ENCODE measurements at regions not wholly inside any gene's neighbourhood (a gene's known extent, or its start where the extent isn't known, plus 50 kb on each side); places are given as distances from the start of the nearest gene placed in this dataset.

- H3K9me3 Mint-ChIP-seq = peaks cover 5 to 8% of the 10 kb centered on the region in 2 donors
- H3K27ac Mint-ChIP-seq = no peak overlapping the region
- DNase-seq = no peak
- no peak for ATAC-seq (replicated peaks)
- H3K4me3 Mint-ChIP-seq = no peak overlapping the region
- H3K27me3 Mint-ChIP-seq = no peaks in the 10 kb centered on the region
- H3K4me1 Mint-ChIP-seq (ENCODE audit: low read depth in 2 of 2) = no peaks in the 10 kb centered on the region
- H3K36me3 Mint-ChIP-seq (ENCODE audit: insufficient read depth) = no peaks in the 10 kb centered on the region
Measured at GRCh38 chr2:51526766-51527165, 494.8 kb upstream of the NRXN1 start.

GRCh38 chr2:51516667-51517066 lies 484.7 kb upstream of the NRXN1 start:
- H3K4me1 Mint-ChIP-seq (ENCODE audit: low read depth in 2 of 2) = no peaks in the 10 kb centered on the region
- DNase-seq (no peak), ATAC-seq (replicated peaks) (no peak)
- no peaks in the 10 kb centered on the region for H3K36me3 Mint-ChIP-seq (ENCODE audit: insufficient read depth)
- no peak overlapping the region for H3K4me3 Mint-ChIP-seq
- H3K9me3 Mint-ChIP-seq = peaks cover 4 to 14% of the 10 kb centered on the region in 2 donors
- no peaks in the 10 kb centered on the region for H3K27me3 Mint-ChIP-seq
- no peak overlapping the region for H3K27ac Mint-ChIP-seq

- no peak for DNase-seq
- peaks cover 2 to 24% of the 10 kb centered on the region in 2 donors for H3K9me3 Mint-ChIP-seq
- no peaks in the 10 kb centered on the region for H3K36me3 Mint-ChIP-seq (ENCODE audit: insufficient read depth)
- H3K27me3 Mint-ChIP-seq = no peaks in the 10 kb centered on the region
- H3K27ac Mint-ChIP-seq = no peak overlapping the region
- no peaks in the 10 kb centered on the region for H3K4me1 Mint-ChIP-seq (ENCODE audit: low read depth in 2 of 2)
- ATAC-seq (replicated peaks) = no peak
- no peak overlapping the region for H3K4me3 Mint-ChIP-seq
Measured at GRCh38 chr2:51511002-51511401, 479.1 kb upstream of the NRXN1 start.

GRCh38 chr2:51510303-51510702 lies 478.4 kb upstream of the NRXN1 start:
- Mint-ChIP-seq H3K36me3 (ENCODE audit: insufficient read depth) (no peaks in the 10 kb centered on the region), H3K27me3 (no peaks in the 10 kb centered on the region), H3K9me3 (peaks cover 2 to 29% of the 10 kb centered on the region in 2 donors), H3K4me3 (peak overlapping the region in 1 of 2 donors; percentile 21), H3K4me1 (ENCODE audit: low read depth in 2 of 2) (no peaks in the 10 kb centered on the region), H3K27ac (no peak overlapping the region)
- DNase-seq (no peak), ATAC-seq (replicated peaks) (no peak)

GRCh38 chr2:51505533-51505932 lies 473.6 kb upstream of the NRXN1 start:
- Mint-ChIP-seq H3K4me3 (no peak overlapping the region), H3K9me3 (peaks cover 2 to 28% of the 10 kb centered on the region in 2 donors), H3K4me1 (ENCODE audit: low read depth in 2 of 2) (no peaks in the 10 kb centered on the region), H3K27ac (no peak overlapping the region), H3K27me3 (no peaks in the 10 kb centered on the region), H3K36me3 (ENCODE audit: insufficient read depth) (no peaks in the 10 kb centered on the region)
- DNase-seq = no peak
- ATAC-seq (replicated peaks) = no peak

GRCh38 chr2:51490576-51491234 lies 458.8 kb upstream of the NRXN1 start:
- Mint-ChIP-seq H3K9me3 (peaks cover 10 to 15% of the 10 kb centered on the region in 2 donors), H3K36me3 (ENCODE audit: insufficient read depth) (no peaks in the 10 kb centered on the region), H3K4me1 (ENCODE audit: low read depth in 2 of 2) (no peaks in the 10 kb centered on the region), H3K27ac (no peak overlapping the region), H3K4me3 (no peak overlapping the region), H3K27me3 (no peaks in the 10 kb centered on the region)
- DNase-seq = no peak
- no peak for ATAC-seq (replicated peaks)

GRCh38 chr2:51484605-51485004 lies 452.7 kb upstream of the NRXN1 start:
- DNase-seq (no peak), ATAC-seq (replicated peaks) (no peak)
- Mint-ChIP-seq H3K27me3 (no peaks in the 10 kb centered on the region), H3K36me3 (ENCODE audit: insufficient read depth) (no peaks in the 10 kb centered on the region), H3K4me1 (ENCODE audit: low read depth in 2 of 2) (no peaks in the 10 kb centered on the region), H3K27ac (no peak overlapping the region), H3K9me3 (peaks cover 2 to 14% of the 10 kb centered on the region in 2 donors), H3K4me3 (no peak overlapping the region)

GRCh38 chr2:51483720-51484119 lies 451.8 kb upstream of the NRXN1 start:
- no peaks in the 10 kb centered on the region for H3K4me1 Mint-ChIP-seq (ENCODE audit: low read depth in 2 of 2)
- H3K27ac Mint-ChIP-seq = no peak overlapping the region
- peaks cover 0 to 14% of the 10 kb centered on the region in 2 donors for H3K9me3 Mint-ChIP-seq
- no peak overlapping the region for H3K4me3 Mint-ChIP-seq
- DNase-seq (no peak), ATAC-seq (replicated peaks) (no peak)
- no peaks in the 10 kb centered on the region for H3K27me3 Mint-ChIP-seq
- H3K36me3 Mint-ChIP-seq (ENCODE audit: insufficient read depth) = no peaks in the 10 kb centered on the region

GRCh38 chr2:51472783-51473182 lies 440.9 kb upstream of the NRXN1 start:
- H3K9me3 Mint-ChIP-seq = peaks cover 7 to 17% of the 10 kb centered on the region in 2 donors
- H3K27me3 Mint-ChIP-seq = no peaks in the 10 kb centered on the region
- DNase-seq (no peak), ATAC-seq (replicated peaks) (no peak)
- no peak overlapping the region for H3K27ac Mint-ChIP-seq
- H3K4me3 Mint-ChIP-seq = no peak overlapping the region
- H3K4me1 Mint-ChIP-seq (ENCODE audit: low read depth in 2 of 2) = no peaks in the 10 kb centered on the region
- H3K36me3 Mint-ChIP-seq (ENCODE audit: insufficient read depth) = no peaks in the 10 kb centered on the region

GRCh38 chr2:51472300-51472699 lies 440.4 kb upstream of the NRXN1 start:
- Mint-ChIP-seq H3K4me1 (ENCODE audit: low read depth in 2 of 2) (no peaks in the 10 kb centered on the region), H3K4me3 (no peak overlapping the region), H3K9me3 (peaks cover 7 to 16% of the 10 kb centered on the region in 2 donors), H3K27me3 (no peaks in the 10 kb centered on the region), H3K36me3 (ENCODE audit: insufficient read depth) (no peaks in the 10 kb centered on the region), H3K27ac (no peak overlapping the region)
- DNase-seq (no peak), ATAC-seq (replicated peaks) (no peak)

GRCh38 chr2:51469102-51469501 lies 437.2 kb upstream of the NRXN1 start:
- ATAC-seq (replicated peaks) = no peak
- no peak for DNase-seq
- H3K4me3 Mint-ChIP-seq = no peak overlapping the region
- H3K27ac Mint-ChIP-seq = no peak overlapping the region
- H3K9me3 Mint-ChIP-seq = peaks cover 7 to 17% of the 10 kb centered on the region in 2 donors
- H3K27me3 Mint-ChIP-seq = no peaks in the 10 kb centered on the region
- no peaks in the 10 kb centered on the region for H3K4me1 Mint-ChIP-seq (ENCODE audit: low read depth in 2 of 2)
- no peaks in the 10 kb centered on the region for H3K36me3 Mint-ChIP-seq (ENCODE audit: insufficient read depth)

GRCh38 chr2:51465326-51465725 lies 433.4 kb upstream of the NRXN1 start:
- no peaks in the 10 kb centered on the region for H3K27me3 Mint-ChIP-seq
- ATAC-seq (replicated peaks) (no peak), DNase-seq (no peak)
- H3K9me3 Mint-ChIP-seq = peaks cover 3 to 7% of the 10 kb centered on the region in 2 donors
- H3K4me1 Mint-ChIP-seq (ENCODE audit: low read depth in 2 of 2) = no peaks in the 10 kb centered on the region
- H3K36me3 Mint-ChIP-seq (ENCODE audit: insufficient read depth) = no peaks in the 10 kb centered on the region
- no peak overlapping the region for H3K27ac Mint-ChIP-seq
- no peak overlapping the region for H3K4me3 Mint-ChIP-seq

GRCh38 chr2:51454177-51454576 lies 422.2 kb upstream of the NRXN1 start:
- Mint-ChIP-seq H3K4me1 (ENCODE audit: low read depth in 2 of 2) (no peaks in the 10 kb centered on the region), H3K27ac (no peak overlapping the region), H3K27me3 (no peaks in the 10 kb centered on the region), H3K36me3 (ENCODE audit: insufficient read depth) (no peaks in the 10 kb centered on the region), H3K4me3 (no peak overlapping the region), H3K9me3 (peaks cover 7 to 20% of the 10 kb centered on the region in 2 donors)
- no peak for ATAC-seq (replicated peaks)
- DNase-seq = no peak

GRCh38 chr2:51448911-51449310 lies 417.0 kb upstream of the NRXN1 start:
- Mint-ChIP-seq H3K9me3 (peaks cover 0 to 16% of the 10 kb centered on the region in 2 donors), H3K4me1 (ENCODE audit: low read depth in 2 of 2) (no peaks in the 10 kb centered on the region), H3K36me3 (ENCODE audit: insufficient read depth) (no peaks in the 10 kb centered on the region), H3K27me3 (no peaks in the 10 kb centered on the region), H3K27ac (no peak overlapping the region), H3K4me3 (no peak overlapping the region)
- ATAC-seq (replicated peaks) = no peak
- DNase-seq = no peak

All from effector memory CD8-positive, alpha-beta T cell (primary cell).